IMR-90 (cell line): ENCODE measurements at regions not wholly inside any gene's neighbourhood (a gene's known extent, or its start where the extent isn't known, plus 50 kb on each side); places are given as distances from the start of the nearest gene placed in this dataset.

Experiments
- ATAC-seq: fragments of 200-7000 bp; cut with Tn5 transposase; 2 replicates; pipeline ENCODE4 v1.9.1; 2020; ENCODE audit warnings: low read depth, mild to moderate bottlenecking, moderate library complexity
- BruUV-seq: library from RNA; stranded (reverse); fragments of 400-500 nt; replicated peaks from 2 replicates; lab custom pipeline; 2021; lab: Mats Ljungman, UMichigan
- CTCF ChIA-PET: fragments of 300-600 bp; formaldehyde crosslinking; extraction: SDS; loops from one replicate; lab custom pipeline; 2021; ENCODE audit warnings: antibody characterized with exemption; lab: Yijun Ruan, JAX
- POLR2A ChIA-PET: fragments of 300-600 bp; sonication (Branson Sonifier 250); formaldehyde crosslinking; loops from one replicate; lab custom pipeline; 2022; ENCODE audit warnings: antibody characterized with exemption; ENCODE audit not compliant: unreplicated experiment; lab: Charles Lee
- DNase-seq: peaks from one replicate; pipeline ENCODE4 v3.0.0; 2013
- H2AFZ ChIP-seq: replicated peaks from 2 replicates; pipeline ENCODE3; 2013; ENCODE audit warnings: low read length, mild to moderate bottlenecking; ENCODE audit not compliant: poor library complexity
- H2AK5ac ChIP-seq: 2 replicates; pipeline ENCODE4 v1.6.1; 2013; ENCODE audit warnings: low read depth, low read length, inconsistent platforms
- H2AK9ac ChIP-seq: replicated peaks from 2 replicates; pipeline ENCODE3; 2013; ENCODE audit warnings: mild to moderate bottlenecking, low read depth, low read length, moderate library complexity; ENCODE audit not compliant: poor library complexity
- H2BK120ac ChIP-seq: 2 replicates; pipeline ENCODE4 v1.6.1; 2013; ENCODE audit warnings: low read depth, low read length, inconsistent platforms
- H2BK15ac ChIP-seq: 3 replicates; pipeline ENCODE4 v1.6.1; 2013; ENCODE audit warnings: low read depth, low read length, inconsistent platforms
- H2BK20ac ChIP-seq: 2 replicates; pipeline ENCODE4 v1.6.1; 2013; ENCODE audit warnings: low read depth, mild to moderate bottlenecking, inconsistent platforms, low read length, moderate library complexity
- H2BK5ac ChIP-seq: 2 replicates; pipeline ENCODE4 v1.6.1; 2013; ENCODE audit warnings: mild to moderate bottlenecking, low read depth, low read length, inconsistent platforms; ENCODE audit not compliant: poor library complexity, severe bottlenecking
- H3K14ac ChIP-seq: replicated peaks from 2 replicates; pipeline ENCODE4 v1.6.1; 2013; ENCODE audit warnings: low read depth, low read length, inconsistent platforms
- H3K18ac ChIP-seq: 2 replicates; pipeline ENCODE4 v1.6.1; 2013; ENCODE audit warnings: low read depth, low read length, control low read depth
- H3K23ac ChIP-seq: 2 replicates; pipeline ENCODE4 v1.6.1; 2013; ENCODE audit warnings: low read depth, low read length, inconsistent platforms
- H3K27ac ChIP-seq: 2 replicates; pipeline ENCODE4 v1.5.1; 2013; ENCODE audit warnings: mild to moderate bottlenecking, control low read depth, low read length; ENCODE audit not compliant: insufficient read depth
- H3K27me3 ChIP-seq: 2 replicates; pipeline ENCODE4 v1.6.1; 2013; ENCODE audit warnings: low read length; ENCODE audit not compliant: control insufficient read depth, insufficient read depth
- H3K36me3 ChIP-seq: 2 replicates; pipeline ENCODE4 v1.6.1; 2013; ENCODE audit warnings: low read length, mixed read lengths; ENCODE audit not compliant: control insufficient read depth, insufficient read depth
- H3K4ac ChIP-seq: 2 replicates; pipeline ENCODE4 v1.6.1; 2013; ENCODE audit warnings: low read depth, low read length, inconsistent platforms
- H3K4me1 ChIP-seq: 2 replicates; pipeline ENCODE4 v1.6.1; 2013; ENCODE audit warnings: low read length, mixed read lengths; ENCODE audit not compliant: control insufficient read depth, insufficient read depth
- H3K4me2 ChIP-seq: 2 replicates; pipeline ENCODE4 v1.6.1; 2013; ENCODE audit warnings: low read depth, mild to moderate bottlenecking, control low read depth, low read length, moderate library complexity
- H3K4me3 ChIP-seq: 2 replicates; pipeline ENCODE4 v1.5.1; 2013; ENCODE audit warnings: low read depth, mild to moderate bottlenecking, control low read depth, low read length, moderate library complexity; ENCODE audit not compliant: insufficient read depth
- H3K56ac ChIP-seq: 2 replicates; pipeline ENCODE4 v1.6.1; 2013; ENCODE audit warnings: low read length, inconsistent platforms; ENCODE audit not compliant: insufficient read depth; ENCODE audit errors: extremely low read depth
- H3K79me1 ChIP-seq, 2 experiments: 2 replicates each; pipeline ENCODE4 v1.6.1; 2013; ENCODE audit warnings: low read length in 2 of 2, inconsistent platforms in 1 of 2, low read depth in 1 of 2
- H3K9ac ChIP-seq: 2 replicates; pipeline ENCODE4 v1.6.1; 2013; ENCODE audit warnings: low read depth, low read length, control low read depth
- H3K9me1 ChIP-seq: 2 replicates; pipeline ENCODE4 v1.6.1; 2013; ENCODE audit warnings: low read length, inconsistent platforms; ENCODE audit not compliant: insufficient read depth
- H3K9me3 ChIP-seq: 2 replicates; pipeline ENCODE4 v1.6.1; 2013; ENCODE audit warnings: low read length; ENCODE audit not compliant: control insufficient read depth, insufficient read depth
- H4K20me1 ChIP-seq: 2 replicates; pipeline ENCODE4 v1.6.1; 2013; ENCODE audit warnings: low read length, inconsistent platforms; ENCODE audit not compliant: insufficient read depth
- H4K5ac ChIP-seq: 2 replicates; pipeline ENCODE4 v1.6.1; 2013; ENCODE audit warnings: mild to moderate bottlenecking, low read depth, low read length, control low read depth
- H4K8ac ChIP-seq, 2 experiments: 2 replicates each; pipeline ENCODE4 v1.6.1; 2013; ENCODE audit warnings: low read depth in 2 of 2, low read length in 2 of 2, control low read depth in 1 of 2, inconsistent platforms in 1 of 2
- H4K91ac ChIP-seq: 2 replicates; pipeline ENCODE4 v1.6.1; 2013; ENCODE audit warnings: low read depth, low read length, inconsistent platforms; ENCODE audit not compliant: insufficient read depth
- BHLHE40 ChIP-seq: fragments of 150-350 bp; IDR thresholded peaks from 2 replicates; pipeline ENCODE4 v1.6.1; 2016; ENCODE audit warnings: mild to moderate bottlenecking, low read depth, low read length
- CEBPB ChIP-seq: IDR thresholded peaks from 2 replicates; pipeline ENCODE4 v1.6.1; 2012; ENCODE audit warnings: low read depth, low read length, improper control_type of control experiment
- CHD1 ChIP-seq: IDR thresholded peaks from 2 replicates; pipeline ENCODE4 v1.6.1; 2012; ENCODE audit warnings: low read depth, low read length, improper control_type of control experiment
- CTCF ChIP-seq: conservative IDR thresholded peaks from 2 replicates; pipeline ENCODE4 v1.5.1; 2012; ENCODE audit warnings: mild to moderate bottlenecking, low read depth, low read length, improper control_type of control experiment
- ELK1 ChIP-seq: fragments of 150-350 bp; IDR thresholded peaks from 2 replicates; pipeline ENCODE4 v1.6.1; 2016; ENCODE audit warnings: low read depth, mild to moderate bottlenecking, low read length, moderate library complexity, borderline replicate concordance
- FOS ChIP-seq: fragments of 150-350 bp; IDR thresholded peaks from 2 replicates; pipeline ENCODE4 v1.6.1; 2016; ENCODE audit warnings: low read depth, low read length
- MAFK ChIP-seq: IDR thresholded peaks from 2 replicates; pipeline ENCODE4 v1.6.1; 2012; ENCODE audit warnings: low read depth, low read length, improper control_type of control experiment
- MXI1 ChIP-seq: IDR thresholded peaks from 2 replicates; pipeline ENCODE4 v1.6.1; 2012; ENCODE audit warnings: low read depth, mild to moderate bottlenecking, low read length, moderate library complexity, borderline replicate concordance
- NFE2L2 ChIP-seq: fragments of 150-350 bp; IDR thresholded peaks from 2 replicates; pipeline ENCODE4 v1.6.1; 2016; ENCODE audit warnings: low read depth, mild to moderate bottlenecking, low read length
- POLR2A ChIP-seq: IDR thresholded peaks from 2 replicates; pipeline ENCODE4 v1.6.1; 2012; ENCODE audit warnings: mild to moderate bottlenecking, low read depth, low read length
- RFX5 ChIP-seq: IDR thresholded peaks from 2 replicates; pipeline ENCODE4 v1.8.0; 2012; ENCODE audit warnings: low read depth, mild to moderate bottlenecking, low read length, moderate library complexity
- SMC3 ChIP-seq: fragments of 150-350 bp; IDR thresholded peaks from 2 replicates; pipeline ENCODE4 v1.6.1; 2016; ENCODE audit warnings: low read depth, mild to moderate bottlenecking, antibody characterized with exemption, low read length, moderate library complexity
- USF2 ChIP-seq: fragments of 150-350 bp; IDR thresholded peaks from 2 replicates; pipeline ENCODE4 v1.6.1; 2017; ENCODE audit warnings: mild to moderate bottlenecking, antibody characterized with exemption, low read length, low read depth
- WGBS, 2 experiments: methylation state at CpG; one replicate each; pipeline versions ENCODE4 v1.1.5 to v1.1.7; 2013; ENCODE audit warnings: missing lambda C conversion rate in 2 of 2; ENCODE audit not compliant: insufficient read length in 1 of 2; ENCODE audit errors: extremely low coverage in 2 of 2; 5-methylcytosine and 5-hydroxymethylcytosine counted together
- dilution Hi-C: fragments of 300-500 bp; cut with HindIII; formaldehyde crosslinking; loops from one replicate; pipeline ENCODE4 v1.14.3; 2018; ENCODE audit warnings: low sequenced_read_pairs; ENCODE audit not compliant: unreplicated experiment
- in situ Hi-C: fragments of 300-500 bp; cut with MboI; formaldehyde crosslinking; loops from 3 replicates; pipeline ENCODE4 v1.14.3; 2019; ENCODE audit warnings: low sequenced_read_pairs, inconsistent platforms, mixed read lengths
- intact Hi-C: fragments of 100-400 bp; cut with micrococcal nuclease; formaldehyde crosslinking; loops from 2 replicates; pipeline ENCODE4 v1.10.0; 2022

- Histone ChIP-seq H2AK5ac (no peak overlapping the region), H3K4ac (no peak overlapping the region), H2BK20ac (no peak overlapping the region), H3K14ac (no peak overlapping the region), H3K9ac (no peak overlapping the region), H3K4me2 (no peak overlapping the region), H3K79me1 (no peaks in the 10 kb centered on the region), H4K8ac (no peak overlapping the region), H2AK9ac (no peak overlapping the region), H2BK5ac (no peak overlapping the region), H4K5ac (no peak overlapping the region), H3K36me3 (no peaks in the 10 kb centered on the region), H3K18ac (no peak overlapping the region), H3K23ac (no peak overlapping the region), H3K4me1 (peaks cover 2% of the 10 kb centered on the region; the same call in 1 of the 2 replicates), H3K56ac (no peak overlapping the region), H2BK120ac (no peak overlapping the region), H3K27me3 (peaks cover 11% of the 10 kb centered on the region), H2AFZ (no peak overlapping the region), H2BK15ac (no peak overlapping the region), H4K20me1 (no peaks in the 10 kb centered on the region), H3K27ac (no peak overlapping the region), H3K4me3 (no peak overlapping the region), H3K9me3 (no peaks in the 10 kb centered on the region), H4K91ac (no peak overlapping the region), H3K9me1 (no peaks in the 10 kb centered on the region)
- BruUV-seq, result no TSS peak
- ATAC-seq (no peak), DNase-seq (no peak)
- dilution Hi-C loops (no loop called here), intact Hi-C loops (no loop called here), in situ Hi-C loops (no loop called here)
- no CpG with 5 or more reads among the region's 2 CpGs for WGBS, 2 experiments
- ChIA-PET POLR2A (no interaction called here), CTCF (interaction anchor here (0.6 kb wide), 1 partner anchor 103 kb away, joined by 9 read pairs; no protein-coding TSS in a partner anchor)
- TF ChIP-seq RFX5 (no peak), NFE2L2 (no peak), SMC3 (no peak), CTCF (no peak), POLR2A (no peak), CHD1 (no peak), USF2 (no peak), MAFK (no peak), FOS (no peak), BHLHE40 (no peak), MXI1 (no peak), ELK1 (no peak), CEBPB (no peak)
Observed at GRCh38 chr10:113269333-113269732, 283.5 kb upstream of the HABP2 start.
